ENCODE measurements at regions not wholly inside any gene's neighbourhood (a gene's known extent, or its start where the extent isn't known, plus 50 kb on each side); places are given as distances from the start of the nearest gene placed in this dataset.
A peak's percentile ranks its signal among the peaks of the same experiment; 100 is the strongest.

GRCh38 chr4:138892483-138893407, 122.8 kb upstream of the NOCT start:
- DNase-seq (ENCODE audit: insufficient read length, low spot score, missing footprints): peak; percentile 88
- Histone ChIP-seq H3K9me3 (ENCODE audit: low read depth, low read length) (no peaks in the 10 kb centered on the region), H3K27me3 (ENCODE audit: insufficient read depth, low read length) (no peaks in the 10 kb centered on the region), H4K20me1 (ENCODE audit: insufficient read depth, low read length) (no peaks in the 10 kb centered on the region), H3K4me1 (ENCODE audit: insufficient read depth, low read length) (peaks cover 31% of the 10 kb centered on the region), H3K36me3 (ENCODE audit: insufficient read depth, low read length) (no peaks in the 10 kb centered on the region), H3K27ac (ENCODE audit: low read depth, low read length) (peak overlapping the region; percentile 75), H3K79me2 (ENCODE audit: insufficient read depth, low read length) (no peaks in the 10 kb centered on the region), H2AFZ (ENCODE audit: low read length) (no peak overlapping the region), H3K4me3 (ENCODE audit: insufficient read depth, low read length) (no peak overlapping the region), H3K4me2 (ENCODE audit: insufficient read depth, low read length) (peak overlapping the region; percentile 70)
- TF ChIP-seq CTCF (IDR thresholded peaks at IDR 0.05; ENCODE audit: extremely low read depth, low read depth, low read length): no peak

GRCh38 chr4:138891631-138892031, 124.0 kb upstream of the NOCT start:
- no peaks in the 10 kb centered on the region for H4K20me1 ChIP-seq (ENCODE audit: insufficient read depth, low read length)
- peak overlapping the region; percentile 45 for H3K4me3 ChIP-seq (ENCODE audit: insufficient read depth, low read length)
- no peaks in the 10 kb centered on the region for H3K36me3 ChIP-seq (ENCODE audit: insufficient read depth, low read length)
- H3K27ac ChIP-seq (ENCODE audit: low read depth, low read length): peak overlapping the region; percentile 75
- H3K79me2 ChIP-seq (ENCODE audit: insufficient read depth, low read length): no peaks in the 10 kb centered on the region
- no peak for TF ChIP-seq CTCF (IDR thresholded peaks at IDR 0.05; ENCODE audit: extremely low read depth, low read depth, low read length)
- peaks cover 22% of the 10 kb centered on the region for H3K4me1 ChIP-seq (ENCODE audit: insufficient read depth, low read length)
- H3K4me2 ChIP-seq (ENCODE audit: insufficient read depth, low read length): peak overlapping the region; percentile 70
- peak overlapping the region; percentile 68 for H2AFZ ChIP-seq (ENCODE audit: low read length)
- no peak for DNase-seq (ENCODE audit: insufficient read length, low spot score, missing footprints)
- H3K27me3 ChIP-seq (ENCODE audit: insufficient read depth, low read length): no peaks in the 10 kb centered on the region
- H3K9me3 ChIP-seq (ENCODE audit: low read depth, low read length): no peaks in the 10 kb centered on the region

GRCh38 chr4:138890891-138891570, 124.5 kb upstream of the NOCT start:
- Histone ChIP-seq H3K9me3 (ENCODE audit: low read depth, low read length) (no peaks in the 10 kb centered on the region), H3K4me3 (ENCODE audit: insufficient read depth, low read length) (peak overlapping the region; percentile 45), H3K79me2 (ENCODE audit: insufficient read depth, low read length) (no peaks in the 10 kb centered on the region), H3K36me3 (ENCODE audit: insufficient read depth, low read length) (no peaks in the 10 kb centered on the region), H4K20me1 (ENCODE audit: insufficient read depth, low read length) (no peaks in the 10 kb centered on the region), H3K4me1 (ENCODE audit: insufficient read depth, low read length) (peaks cover 22% of the 10 kb centered on the region), H3K4me2 (ENCODE audit: insufficient read depth, low read length) (peak overlapping the region; percentile 70), H3K27ac (ENCODE audit: low read depth, low read length) (peak overlapping the region; percentile 75), H3K27me3 (ENCODE audit: insufficient read depth, low read length) (no peaks in the 10 kb centered on the region), H2AFZ (ENCODE audit: low read length) (peak overlapping the region; percentile 68)
- TF ChIP-seq CTCF (IDR thresholded peaks at IDR 0.05; ENCODE audit: extremely low read depth, low read depth, low read length): no peak
- DNase-seq (ENCODE audit: insufficient read length, low spot score, missing footprints): no peak

GRCh38 chr4:138889216-138889615, 126.4 kb upstream of the NOCT start:
- no peak for TF ChIP-seq CTCF (IDR thresholded peaks at IDR 0.05; ENCODE audit: extremely low read depth, low read depth, low read length)
- Histone ChIP-seq H3K4me1 (ENCODE audit: insufficient read depth, low read length) (peaks cover 22% of the 10 kb centered on the region), H3K27ac (ENCODE audit: low read depth, low read length) (no peak overlapping the region), H3K4me3 (ENCODE audit: insufficient read depth, low read length) (no peak overlapping the region), H3K27me3 (ENCODE audit: insufficient read depth, low read length) (no peaks in the 10 kb centered on the region), H3K4me2 (ENCODE audit: insufficient read depth, low read length) (no peak overlapping the region), H2AFZ (ENCODE audit: low read length) (no peak overlapping the region), H3K9me3 (ENCODE audit: low read depth, low read length) (no peaks in the 10 kb centered on the region), H3K79me2 (ENCODE audit: insufficient read depth, low read length) (no peaks in the 10 kb centered on the region), H3K36me3 (ENCODE audit: insufficient read depth, low read length) (no peaks in the 10 kb centered on the region), H4K20me1 (ENCODE audit: insufficient read depth, low read length) (no peaks in the 10 kb centered on the region)
- DNase-seq (ENCODE audit: insufficient read length, low spot score, missing footprints): no peak
